CD14-positive monocyte (primary cell): ENCODE measurements at regions not wholly inside any gene's neighbourhood (a gene's known extent, or its start where the extent isn't known, plus 50 kb on each side); places are given as distances from the start of the nearest gene placed in this dataset.

ENCODE experiments used
- DNase-seq, 3 donors: peaks; one replicate each; pipeline ENCODE4 v3.0.0-alpha.2; 2011 to 2022
- H2AFZ ChIP-seq: 2 replicates; pipeline ENCODE4 v1.6.0; 2012; ENCODE audit warnings: mild to moderate bottlenecking, low read depth, low read length, inconsistent platforms; ENCODE audit not compliant: insufficient read depth, poor library complexity, severe bottlenecking
- H3K27ac ChIP-seq, 2 donors: 1 replicate in 1 of 2; 2 replicates in 1 of 2; pipeline ENCODE4 v1.5.1; 2012 to 2013; ENCODE audit warnings: low read length in 2 of 2, control low read depth in 1 of 2, inconsistent platforms in 1 of 2, low read depth in 1 of 2, mild to moderate bottlenecking in 1 of 2
- H3K27me3 ChIP-seq, 2 donors: one replicate each; pipeline versions ENCODE4 v1.6.0 to v1.6.1; 2011 to 2013; ENCODE audit warnings: low read length in 2 of 2; ENCODE audit not compliant: control insufficient read depth in 2 of 2, insufficient read depth in 2 of 2
- H3K36me3 ChIP-seq, 2 donors: replicated peaks in 1 of 2; 1 replicate in 1 of 2; 2 replicates in 1 of 2; pipeline versions ENCODE4 v1.5.1 to v1.6.1; 2012 to 2013; ENCODE audit warnings: low read length in 2 of 2, control low read depth in 1 of 2, inconsistent platforms in 1 of 2, mild to moderate bottlenecking in 1 of 2; ENCODE audit not compliant: insufficient read depth in 2 of 2, control insufficient read depth in 1 of 2
- H3K4me1 ChIP-seq, 2 donors: 1 replicate in 1 of 2; 2 replicates in 1 of 2; pipeline versions ENCODE4 v1.5.1 to v1.6.1; 2012 to 2013; ENCODE audit warnings: low read length in 2 of 2, control low read depth in 1 of 2, inconsistent platforms in 1 of 2, mild to moderate bottlenecking in 1 of 2, moderate library complexity in 1 of 2; ENCODE audit not compliant: insufficient read depth in 2 of 2, control insufficient read depth in 1 of 2
- H3K4me2 ChIP-seq: replicated peaks from 2 replicates; pipeline ENCODE3; 2012; ENCODE audit warnings: low read length, moderate library complexity, mild to moderate bottlenecking; ENCODE audit not compliant: poor library complexity, severe bottlenecking; ENCODE audit errors: extremely low read depth
- H3K4me3 ChIP-seq, 3 experiments: fragments of 200-600 bp in 1 of 3; sonication (generic) in 1 of 3; replicated peaks in 1 of 3; 1 replicate in 2 of 3; 2 replicates in 1 of 3; pipeline ENCODE4 v1.5.1; 2011 to 2013; ENCODE audit warnings: low read length in 3 of 3, mild to moderate bottlenecking in 3 of 3, control low read depth in 2 of 3, low read depth in 2 of 3, inconsistent platforms in 1 of 3, moderate library complexity in 1 of 3
- H3K79me2 ChIP-seq: 2 replicates; pipeline ENCODE4 v1.6.0; 2012; ENCODE audit warnings: mild to moderate bottlenecking, control low read depth, inconsistent platforms, low read length, moderate library complexity; ENCODE audit not compliant: insufficient read depth
- H3K9ac ChIP-seq: 2 replicates; pipeline ENCODE4 v1.6.0; 2017; ENCODE audit warnings: low read length, mild to moderate bottlenecking; ENCODE audit not compliant: insufficient read depth, poor library complexity, severe bottlenecking
- H3K9me3 ChIP-seq, 2 donors: replicated peaks in 1 of 2; 1 replicate in 1 of 2; 2 replicates in 1 of 2; pipeline versions ENCODE4 v1.5.1 to v1.6.1; 2012 to 2013; ENCODE audit warnings: low read length in 2 of 2, control low read depth in 1 of 2; ENCODE audit not compliant: control insufficient read depth in 1 of 2, insufficient read depth in 1 of 2
- H4K20me1 ChIP-seq: 2 replicates; pipeline ENCODE4 v1.6.0; 2012; ENCODE audit warnings: mild to moderate bottlenecking, low read length, control low read depth, moderate library complexity; ENCODE audit not compliant: insufficient read depth
- H3K27ac Mint-ChIP-seq, 7 donors: one replicate each; pipeline ENCODE4 v1.8.0; 2020; ENCODE audit warnings: mild to moderate bottlenecking in 7 of 7, mixed read lengths in 7 of 7, moderate library complexity in 6 of 7, inconsistent platforms in 2 of 7
- H3K27me3 Mint-ChIP-seq, 3 donors: one replicate each; pipeline ENCODE4 v1.8.0; 2021 to 2022; ENCODE audit warnings: low read depth in 3 of 3, mild to moderate bottlenecking in 3 of 3, mixed read lengths in 3 of 3, moderate library complexity in 3 of 3, inconsistent platforms in 1 of 3
- H3K36me3 Mint-ChIP-seq, 2 donors: one replicate each; pipeline ENCODE4 v1.8.0; 2020; ENCODE audit warnings: mixed read lengths in 2 of 2, inconsistent platforms in 1 of 2, mild to moderate bottlenecking in 1 of 2
- H3K4me1 Mint-ChIP-seq: one replicate; pipeline ENCODE4 v1.8.0; 2020; ENCODE audit warnings: mild to moderate bottlenecking, mixed read lengths
- H3K4me3 Mint-ChIP-seq, 2 donors: one replicate each; pipeline ENCODE4 v1.8.0; 2020; ENCODE audit warnings: mild to moderate bottlenecking in 2 of 2, mixed read lengths in 2 of 2, moderate library complexity in 1 of 2
- H3K9me3 Mint-ChIP-seq, 7 donors: one replicate each; pipeline ENCODE4 v1.8.0; 2020 to 2022; ENCODE audit warnings: mixed read lengths in 7 of 7, mild to moderate bottlenecking in 6 of 7, moderate library complexity in 6 of 7, inconsistent platforms in 2 of 7
- CTCF ChIP-seq: fragments of 200-600 bp; IDR thresholded peaks from one replicate; pipeline ENCODE4 v1.8.0; 2022; ENCODE audit warnings: antibody characterized with exemption, mild to moderate bottlenecking
- WGBS: methylation state at CpG from one replicate; pipeline ENCODE4 v1.1.5; 2013; ENCODE audit warnings: missing lambda C conversion rate; ENCODE audit not compliant: insufficient coverage; 5-methylcytosine and 5-hydroxymethylcytosine counted together
- intact Hi-C, 2 donors: fragments of 100-400 bp; cut with micrococcal nuclease; formaldehyde crosslinking; loops; one replicate each; pipeline versions ENCODE4 v1.15.0 to v1.15.1; 2023

GRCh38 chr6:137705160-137706082 lies 161.6 kb upstream of the TNFAIP3 start:
- Histone ChIP-seq H4K20me1 (no peaks in the 10 kb centered on the region), H3K79me2 (no peaks in the 10 kb centered on the region), H3K27ac (no peak overlapping the region), H3K9ac (no peak overlapping the region), H3K27me3 (no peaks in the 10 kb centered on the region), H3K9me3 (no peaks in the 10 kb centered on the region), H2AFZ (no peak overlapping the region), H3K36me3 (no peaks in the 10 kb centered on the region), H3K4me1 (peaks cover 24 to 30% of the 10 kb centered on the region in 2 donors), H3K4me3 (no peak overlapping the region), H3K4me2 (no peak overlapping the region)
- WGBS = 83% methylated on average over 6 of the region's 11 CpGs
- peaks cover 0 to 3% (median 2%) of the 10 kb centered on the region in 3 donors for H3K27me3 Mint-ChIP-seq
- peaks cover 0 to 1% of the 10 kb centered on the region in 2 donors for H3K36me3 Mint-ChIP-seq
- TF ChIP-seq CTCF = peak; percentile 89
- H3K9me3 Mint-ChIP-seq = peaks cover 0 to 3% (median 0%) of the 10 kb centered on the region in 7 donors
- H3K4me1 Mint-ChIP-seq = peaks cover 45% of the 10 kb centered on the region
- intact Hi-C loops = loop anchor here (2.0 to 10.0 kb wide), 8 partner anchors 67 to 299 kb away; partner anchors contain the start of gene TNFAIP3 (in 2 of the 2)
- H3K4me3 Mint-ChIP-seq = no peak overlapping the region
- H3K27ac Mint-ChIP-seq = peak overlapping the region in 5 of 7 donors; percentile 12 to 91 (median 59)
- DNase-seq = peak; percentile 56 to 68 (median 57)

GRCh38 chr6:137706083-137706750 lies 160.8 kb upstream of the TNFAIP3 start:
- Histone ChIP-seq H3K4me2 (no peak overlapping the region), H3K36me3 (no peaks in the 10 kb centered on the region), H3K27me3 (no peaks in the 10 kb centered on the region), H3K4me1 (peaks cover 18 to 22% of the 10 kb centered on the region in 2 donors), H4K20me1 (no peaks in the 10 kb centered on the region), H3K9ac (no peak overlapping the region), H3K9me3 (no peaks in the 10 kb centered on the region), H3K4me3 (no peak overlapping the region), H3K27ac (no peak overlapping the region), H2AFZ (no peak overlapping the region), H3K79me2 (no peaks in the 10 kb centered on the region)
- 79% methylated on average over 8 of the region's 10 CpGs for WGBS
- Mint-ChIP-seq H3K27ac (peak overlapping the region in 6 of 7 donors; percentile 48 to 95 (median 66)), H3K4me3 (no peak overlapping the region), H3K9me3 (peaks cover 0 to 3% (median 0%) of the 10 kb centered on the region in 7 donors), H3K36me3 (peaks cover 0 to 1% of the 10 kb centered on the region in 2 donors), H3K4me1 (peaks cover 38% of the 10 kb centered on the region), H3K27me3 (peaks cover 0 to 3% (median 2%) of the 10 kb centered on the region in 3 donors)
- TF ChIP-seq CTCF = no peak
- intact Hi-C loops = loop anchor here (2.0 to 10.0 kb wide), 8 partner anchors 66 to 299 kb away; partner anchors contain the start of gene TNFAIP3 (in 2 of the 2)
- no peak for DNase-seq
